Activated naive CD4-positive, alpha-beta T cell treated with anti-CD3 and anti-CD28 coated beads for 36 hours (primary cell): ENCODE measurements at regions not wholly inside any gene's neighbourhood (a gene's known extent, or its start where the extent isn't known, plus 50 kb on each side); places are given as distances from the start of the nearest gene placed in this dataset.
"Not testable (repeated sequence)": the region's sequence is repeated elsewhere in the genome, so short reads cannot be mapped to it uniquely, and the experiment has no call there.

ENCODE experiments used
- CTCF ChIA-PET: fragments of 350-600 bp; sonication (Branson Sonifier 250); formaldehyde crosslinking; loops from one replicate; lab custom pipeline; 2021; ENCODE audit warnings: antibody characterized with exemption; lab: Charles Lee
- DNase-seq: peaks from one replicate; pipeline ENCODE4 v3.0.0-alpha.2; 2020
- H3K27ac Mint-ChIP-seq: one replicate; pipeline ENCODE4 v1.8.0; 2021; ENCODE audit warnings: mild to moderate bottlenecking, mixed read lengths
- H3K27me3 Mint-ChIP-seq: one replicate; pipeline ENCODE4 v1.8.0; 2021; ENCODE audit warnings: low read depth, mixed read lengths
- H3K36me3 Mint-ChIP-seq: one replicate; pipeline ENCODE4 v1.8.0; 2021; ENCODE audit warnings: low read depth, mixed read lengths
- H3K4me1 Mint-ChIP-seq: one replicate; pipeline ENCODE4 v1.8.0; 2021; ENCODE audit warnings: low read depth, mixed read lengths
- H3K4me3 Mint-ChIP-seq: one replicate; pipeline ENCODE4 v1.8.0; 2021; ENCODE audit warnings: mild to moderate bottlenecking, moderate library complexity, mixed read lengths
- H3K9me3 Mint-ChIP-seq: one replicate; pipeline ENCODE4 v1.8.0; 2021; ENCODE audit warnings: mixed read lengths
- intact Hi-C: fragments of 100-400 bp; cut with micrococcal nuclease; formaldehyde crosslinking; loops from one replicate; pipeline ENCODE4 v1.15.1; 2023

DNA sequence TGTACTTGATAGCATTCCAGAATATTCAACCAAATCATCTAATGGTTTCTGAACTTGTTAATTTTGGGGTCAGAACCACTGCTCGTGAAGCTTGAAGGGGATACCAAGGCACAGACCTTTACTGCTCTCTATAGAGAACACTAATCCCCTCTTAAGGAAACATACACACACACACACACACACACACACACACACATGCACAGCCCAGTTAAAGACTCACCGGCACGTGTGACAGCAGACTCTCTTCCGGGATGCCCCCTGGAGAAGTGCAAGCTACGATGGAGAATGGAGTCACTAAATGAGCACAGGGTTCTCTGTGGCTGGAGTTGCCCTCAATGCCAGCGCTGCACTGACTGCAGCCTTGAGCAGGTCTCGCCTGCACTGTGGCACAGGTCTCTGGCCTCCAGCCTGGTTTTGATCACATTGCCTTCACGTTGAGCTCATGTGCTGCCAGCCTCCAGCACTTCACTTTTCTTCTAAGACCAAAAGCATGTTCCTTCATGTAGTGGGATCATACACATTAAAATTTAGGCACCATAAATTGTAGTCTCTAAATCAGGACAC, 300.8 kb downstream of the POM121L12 start:
- Mint-ChIP-seq H3K4me1 (no peaks in the 10 kb centered on the region), H3K9me3 (peaks cover 5% of the 10 kb centered on the region), H3K4me3 (no peak overlapping the region), H3K36me3 (no peaks in the 10 kb centered on the region), H3K27me3 (no peaks in the 10 kb centered on the region), H3K27ac (no peak overlapping the region)
- intact Hi-C loops: no loop called here
- DNase-seq: no peak
- CTCF ChIA-PET: no interaction called here

DNA sequence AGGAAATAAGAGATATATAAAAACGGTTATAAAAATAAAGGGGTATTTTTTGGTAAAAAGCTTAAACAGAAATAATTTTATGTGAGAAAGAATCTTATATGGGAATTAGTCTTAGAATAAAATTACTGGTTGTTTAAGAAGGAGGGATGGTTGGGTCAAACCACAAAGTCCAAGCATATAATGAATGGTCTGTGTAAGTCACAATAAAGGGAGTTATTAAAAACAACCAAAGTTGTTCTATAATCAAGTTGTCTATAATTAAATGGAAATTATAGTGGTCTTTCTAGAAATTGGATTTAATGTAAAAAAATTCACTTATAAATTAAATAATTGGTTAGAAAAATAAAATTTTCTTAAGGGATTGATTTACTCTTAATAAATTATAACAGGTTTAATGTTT, 304.8 kb downstream of the POM121L12 start:
- H3K27me3 Mint-ChIP-seq: no peaks in the 10 kb centered on the region
- intact Hi-C loops: no loop called here
- H3K27ac Mint-ChIP-seq: no peak overlapping the region
- CTCF ChIA-PET: no interaction called here
- H3K4me3 Mint-ChIP-seq: no peak overlapping the region
- H3K9me3 Mint-ChIP-seq: peaks cover 15% of the 10 kb centered on the region
- no peaks in the 10 kb centered on the region for H3K36me3 Mint-ChIP-seq
- H3K4me1 Mint-ChIP-seq: no peaks in the 10 kb centered on the region
- no peak for DNase-seq

DNA sequence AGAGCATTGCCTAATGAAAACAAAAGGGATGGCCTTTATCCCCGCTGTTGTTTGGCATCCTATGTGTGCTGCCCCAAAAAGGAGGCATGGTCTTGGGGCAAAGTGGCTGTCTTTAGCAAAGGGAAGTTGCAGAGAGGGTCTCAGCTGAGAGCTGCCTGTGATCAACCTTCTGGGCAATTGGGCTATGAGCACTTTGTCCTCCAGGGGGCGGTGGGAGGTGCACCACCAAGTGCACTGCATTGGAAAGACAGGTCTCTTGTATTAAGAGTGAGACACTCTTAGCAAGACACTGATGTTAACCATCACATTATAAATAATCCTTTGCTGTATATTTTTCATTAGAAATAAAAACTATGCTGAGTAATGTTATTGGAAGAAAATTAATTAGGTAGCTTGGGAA, 314.8 kb downstream of the POM121L12 start:
- intact Hi-C loops: no loop called here
- CTCF ChIA-PET: no interaction called here
- Mint-ChIP-seq H3K9me3 (peaks cover 12% of the 10 kb centered on the region), H3K27ac (no peak overlapping the region), H3K4me1 (no peaks in the 10 kb centered on the region), H3K4me3 (no peak overlapping the region), H3K27me3 (no peaks in the 10 kb centered on the region), H3K36me3 (no peaks in the 10 kb centered on the region)
- DNase-seq: peak; percentile 10

DNA sequence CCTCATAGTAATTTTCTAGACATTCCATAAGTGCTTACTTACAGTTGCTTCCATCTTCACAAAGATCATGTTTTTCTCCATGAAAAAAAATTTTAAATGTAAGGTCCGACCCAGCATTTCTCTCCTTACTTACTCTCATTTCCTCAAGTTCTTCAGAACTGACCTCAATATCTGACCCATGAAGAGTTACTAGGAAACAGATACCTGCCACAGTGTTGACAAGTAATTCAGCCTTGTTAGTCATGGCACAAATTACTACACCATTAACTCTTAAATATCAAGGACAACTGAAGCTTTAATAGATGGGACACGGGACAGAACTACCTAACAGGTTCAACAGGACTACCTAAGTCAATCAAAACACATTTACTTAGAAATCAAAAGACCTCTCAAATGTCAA, 316.2 kb downstream of the POM121L12 start:
- intact Hi-C loops: no loop called here
- CTCF ChIA-PET: no interaction called here
- no peaks in the 10 kb centered on the region for H3K36me3 Mint-ChIP-seq
- no peak overlapping the region for H3K4me3 Mint-ChIP-seq
- no peaks in the 10 kb centered on the region for H3K4me1 Mint-ChIP-seq
- H3K9me3 Mint-ChIP-seq: peaks cover 11% of the 10 kb centered on the region
- no peak overlapping the region for H3K27ac Mint-ChIP-seq
- no peak for DNase-seq
- no peaks in the 10 kb centered on the region for H3K27me3 Mint-ChIP-seq

DNA sequence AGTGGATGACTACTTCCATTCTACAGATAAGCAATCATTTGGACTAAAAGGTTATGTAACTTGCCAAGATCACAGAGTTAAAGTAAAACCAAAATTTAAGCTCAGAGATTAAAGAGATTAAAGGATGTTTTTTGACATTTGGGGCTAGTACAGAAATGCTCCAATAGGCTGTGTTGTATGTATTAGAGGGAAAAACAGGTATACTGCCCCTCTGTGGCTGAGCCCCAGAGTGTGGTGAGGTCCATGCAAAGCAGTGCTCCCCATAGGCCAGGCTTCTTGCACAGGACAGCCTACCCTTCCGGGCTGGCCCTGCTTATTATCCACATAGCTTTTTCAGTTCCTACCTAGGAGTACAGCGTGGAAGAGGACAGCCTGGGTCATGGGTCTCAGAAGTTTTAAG, 322.8 kb downstream of the POM121L12 start:
- DNase-seq: no peak
- H3K4me3 Mint-ChIP-seq: no peak overlapping the region
- no peaks in the 10 kb centered on the region for H3K4me1 Mint-ChIP-seq
- peaks cover 17% of the 10 kb centered on the region for H3K9me3 Mint-ChIP-seq
- no peaks in the 10 kb centered on the region for H3K27me3 Mint-ChIP-seq
- intact Hi-C loops: no loop called here
- CTCF ChIA-PET: no interaction called here
- no peak overlapping the region for H3K27ac Mint-ChIP-seq
- no peaks in the 10 kb centered on the region for H3K36me3 Mint-ChIP-seq

DNA sequence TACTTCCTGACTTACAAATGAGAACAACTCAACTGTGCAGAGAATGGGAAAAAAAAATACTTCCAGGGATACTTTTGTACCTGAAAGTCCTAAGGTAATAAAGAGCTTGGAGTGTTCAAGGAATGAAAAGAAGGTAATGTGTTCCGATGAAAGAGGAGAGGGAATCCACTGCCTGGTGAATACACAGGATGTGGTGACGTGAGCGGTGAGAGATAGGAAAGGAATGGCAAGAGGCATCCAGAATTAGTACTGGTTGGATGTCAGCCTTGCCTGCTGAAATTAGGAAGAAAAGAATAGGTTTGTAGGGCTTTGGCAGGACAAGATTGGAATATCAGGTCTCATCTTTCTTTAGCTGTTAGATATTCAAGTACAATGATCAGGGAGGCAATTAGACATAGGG, 347.7 kb downstream of the POM121L12 start:
- Mint-ChIP-seq H3K27me3 (no peaks in the 10 kb centered on the region), H3K9me3 (peaks cover 14% of the 10 kb centered on the region)
- CTCF ChIA-PET: interaction anchor here (0.6 kb wide), 1 partner anchor 146 kb away, joined by 3 read pairs; no protein-coding TSS in a partner anchor

DNA sequence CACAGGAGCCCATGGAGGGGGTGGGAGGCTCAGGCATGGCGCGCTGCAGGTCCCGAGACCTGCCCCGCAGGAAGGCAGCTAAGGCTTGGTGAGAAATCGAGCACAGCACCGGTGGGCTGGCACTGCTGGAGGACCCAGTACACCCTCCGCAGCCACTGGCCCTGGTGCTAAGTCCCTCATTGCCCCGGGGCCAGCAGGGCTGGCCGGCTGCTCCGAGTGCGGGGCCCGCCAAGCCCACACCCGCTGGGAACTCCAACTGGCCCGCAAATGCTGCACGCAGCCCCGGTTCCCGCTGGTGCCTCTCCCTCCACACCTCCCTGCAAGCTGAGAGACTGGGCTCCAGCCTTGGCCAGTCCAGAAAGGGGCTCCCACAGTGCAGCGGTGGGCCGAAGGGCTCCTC, 349.8 kb downstream of the POM121L12 start:
- intact Hi-C loops, CTCF ChIA-PET, DNase-seq, H3K36me3 Mint-ChIP-seq, H3K4me1 Mint-ChIP-seq, H3K27ac Mint-ChIP-seq, H3K4me3 Mint-ChIP-seq, H3K27me3 Mint-ChIP-seq: not testable (repeated sequence)
- H3K9me3 Mint-ChIP-seq: peaks cover 16% of the 10 kb centered on the region

More for the DNA sequence above, 347.7 kb downstream of the POM121L12 start:
- DNase-seq: no peak
- Mint-ChIP-seq H3K27ac (no peak overlapping the region), H3K36me3 (no peaks in the 10 kb centered on the region), H3K4me1 (no peaks in the 10 kb centered on the region), H3K4me3 (no peak overlapping the region)
- intact Hi-C loops: no loop called here

DNA sequence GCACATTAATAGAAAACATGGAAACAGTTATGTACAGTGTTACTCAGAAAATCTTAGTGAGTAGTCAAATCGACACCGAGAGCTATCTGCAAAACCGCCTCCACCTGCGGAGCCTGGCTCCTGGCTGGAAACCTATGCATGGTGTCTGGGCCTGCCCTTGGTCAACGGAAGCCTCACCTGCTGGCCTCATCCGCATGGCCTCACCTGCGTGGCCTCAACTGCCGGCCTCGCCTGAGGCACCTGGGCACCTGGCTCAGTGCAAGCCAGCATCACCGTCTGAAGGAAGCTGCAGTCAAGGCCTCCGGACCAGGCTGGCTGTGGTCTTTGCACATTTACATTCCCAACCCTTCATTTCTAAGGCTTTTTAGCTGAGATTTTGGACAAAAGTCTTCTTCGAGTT, 352.1 kb downstream of the POM121L12 start:
- H3K4me1 Mint-ChIP-seq: no peaks in the 10 kb centered on the region
- CTCF ChIA-PET: no interaction called here
- intact Hi-C loops: no loop called here

DNA sequence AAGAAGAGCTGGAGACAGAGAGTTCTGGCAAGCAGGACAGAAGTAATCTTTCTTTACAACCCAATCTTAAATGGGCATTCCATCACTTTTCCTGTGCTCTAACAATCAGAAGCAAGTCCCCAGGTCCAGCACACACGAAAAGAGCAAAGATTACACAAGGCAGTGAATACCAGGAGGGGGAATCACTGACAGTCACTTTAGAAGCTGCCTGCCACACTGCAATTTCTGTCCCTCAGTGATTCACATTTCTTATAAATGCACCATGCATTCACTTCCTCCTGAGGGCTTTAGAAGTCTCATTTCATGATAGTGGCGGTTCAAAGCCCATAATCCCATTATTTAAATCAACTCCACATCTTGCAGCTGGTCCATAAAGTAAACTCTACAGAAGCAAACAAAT, 362.5 kb downstream of the POM121L12 start:
- H3K27ac Mint-ChIP-seq: no peak overlapping the region
- no peak for DNase-seq
- no peaks in the 10 kb centered on the region for H3K36me3 Mint-ChIP-seq
- H3K9me3 Mint-ChIP-seq: peaks cover 6% of the 10 kb centered on the region
- CTCF ChIA-PET: no interaction called here
- H3K27me3 Mint-ChIP-seq: no peaks in the 10 kb centered on the region
- intact Hi-C loops: no loop called here
- no peak overlapping the region for H3K4me3 Mint-ChIP-seq
- H3K4me1 Mint-ChIP-seq: no peaks in the 10 kb centered on the region

More for the DNA sequence above, 352.1 kb downstream of the POM121L12 start:
- H3K27me3 Mint-ChIP-seq: no peaks in the 10 kb centered on the region
- no peak overlapping the region for H3K4me3 Mint-ChIP-seq
- no peak for DNase-seq
- no peaks in the 10 kb centered on the region for H3K36me3 Mint-ChIP-seq
- no peak overlapping the region for H3K27ac Mint-ChIP-seq
- H3K9me3 Mint-ChIP-seq: peaks cover 15% of the 10 kb centered on the region

DNA sequence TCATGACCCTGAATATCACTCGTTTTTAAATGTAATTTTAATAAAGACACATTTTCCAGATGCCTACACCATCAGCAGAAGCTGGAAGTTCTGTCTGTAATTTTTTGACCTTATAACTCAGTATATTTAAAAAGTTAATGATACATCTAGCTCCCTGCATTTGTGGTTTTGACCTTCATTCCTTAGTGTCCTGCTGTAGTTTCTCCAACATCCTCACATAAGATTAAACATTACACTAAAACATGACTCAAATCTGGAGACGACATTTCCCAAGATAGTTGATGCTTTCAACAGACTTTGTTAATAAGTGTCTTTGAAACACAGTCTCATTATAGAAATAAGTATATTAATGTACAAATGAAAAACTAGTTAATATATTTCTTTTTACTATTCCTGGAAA, 363.1 kb downstream of the POM121L12 start:
- CTCF ChIA-PET: no interaction called here
- no peaks in the 10 kb centered on the region for H3K4me1 Mint-ChIP-seq
- no peak overlapping the region for H3K4me3 Mint-ChIP-seq
- no peak for DNase-seq
- intact Hi-C loops: no loop called here
- H3K9me3 Mint-ChIP-seq: peaks cover 6% of the 10 kb centered on the region
- no peak overlapping the region for H3K27ac Mint-ChIP-seq
- H3K27me3 Mint-ChIP-seq: no peaks in the 10 kb centered on the region
- no peaks in the 10 kb centered on the region for H3K36me3 Mint-ChIP-seq

DNA sequence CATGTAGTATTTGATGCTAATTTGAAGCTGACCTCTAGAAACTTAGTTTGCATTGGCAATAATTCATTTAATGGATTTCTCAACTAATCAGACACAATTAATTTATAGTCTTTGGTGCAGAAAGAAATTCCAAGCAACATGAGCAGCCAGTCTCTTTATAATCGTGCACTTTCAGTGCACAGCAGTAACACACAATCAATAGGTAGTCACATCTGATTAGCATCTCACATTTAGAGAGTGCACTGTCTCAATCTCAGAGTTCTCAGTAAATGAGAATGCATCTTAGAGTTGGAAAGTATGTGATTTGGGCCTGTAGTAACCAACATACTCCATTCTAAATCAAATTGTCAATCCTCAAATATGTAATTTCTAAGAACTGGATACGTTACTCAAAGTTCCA, 377.6 kb downstream of the POM121L12 start:
- H3K4me3 Mint-ChIP-seq: no peak overlapping the region
- H3K27ac Mint-ChIP-seq: no peak overlapping the region
- H3K36me3 Mint-ChIP-seq: no peaks in the 10 kb centered on the region
- CTCF ChIA-PET: interaction anchor here (0.6 kb wide), 1 partner anchor 163 kb away, joined by 4 read pairs; no protein-coding TSS in a partner anchor
- no peaks in the 10 kb centered on the region for H3K27me3 Mint-ChIP-seq
- no peaks in the 10 kb centered on the region for H3K4me1 Mint-ChIP-seq
- H3K9me3 Mint-ChIP-seq: peaks cover 35% of the 10 kb centered on the region
- DNase-seq: no peak
- intact Hi-C loops: no loop called here

DNA sequence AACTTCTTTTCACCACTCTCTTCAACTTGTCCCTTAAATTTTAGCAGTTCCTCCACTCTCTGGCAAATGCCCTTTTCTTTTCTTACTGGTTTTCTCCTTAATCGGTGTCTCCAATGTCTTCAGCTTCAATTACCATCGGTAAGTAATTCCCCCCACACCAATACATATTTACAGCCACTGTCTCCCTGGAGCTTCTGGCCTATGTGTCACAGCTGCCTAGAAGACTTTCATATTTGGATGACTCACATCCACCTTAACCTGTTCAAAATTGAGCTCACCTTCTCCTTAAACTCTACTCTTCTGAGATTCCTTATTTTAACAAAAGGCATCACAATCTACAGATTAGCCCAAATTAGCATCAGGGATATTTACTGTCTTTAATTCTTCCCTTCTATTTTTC, 380.4 kb downstream of the POM121L12 start:
- H3K4me1 Mint-ChIP-seq: no peaks in the 10 kb centered on the region
- intact Hi-C loops: no loop called here
- no peak for DNase-seq
- H3K27me3 Mint-ChIP-seq: no peaks in the 10 kb centered on the region
- H3K4me3 Mint-ChIP-seq: no peak overlapping the region
- no peaks in the 10 kb centered on the region for H3K36me3 Mint-ChIP-seq
- H3K9me3 Mint-ChIP-seq: peaks cover 39% of the 10 kb centered on the region
- CTCF ChIA-PET: no interaction called here
- H3K27ac Mint-ChIP-seq: no peak overlapping the region

DNA sequence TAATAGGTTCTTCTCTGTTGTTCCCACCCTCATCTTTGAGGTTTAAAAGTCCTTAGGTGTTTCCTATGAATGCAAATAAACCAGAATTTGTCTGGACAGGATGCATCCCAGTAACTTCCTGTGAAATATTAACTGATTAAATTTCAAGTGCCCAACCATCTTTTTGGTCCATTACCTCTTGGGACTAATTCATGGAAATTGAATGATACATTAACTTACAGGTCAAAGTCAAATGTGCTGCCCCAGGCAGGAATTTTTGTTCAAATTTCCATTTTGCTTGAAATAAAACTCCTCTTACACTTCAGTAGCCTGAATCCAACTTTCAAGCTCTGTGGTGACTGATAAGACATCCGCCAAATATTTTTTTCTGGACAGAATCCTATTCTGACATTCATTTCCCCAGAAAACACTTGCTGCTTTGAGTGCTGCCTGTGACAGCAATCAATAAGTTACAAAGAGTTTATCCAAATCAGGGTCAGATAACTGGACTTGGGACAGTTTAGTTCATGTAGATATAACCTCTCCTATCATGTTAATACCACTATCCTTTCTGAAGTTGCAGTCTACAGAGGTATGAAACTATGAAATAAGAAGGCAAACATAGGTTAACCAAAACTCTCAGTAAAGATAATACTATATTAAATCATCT, 383.5 kb downstream of the POM121L12 start:
- Mint-ChIP-seq H3K27ac (no peak overlapping the region), H3K4me3 (no peak overlapping the region), H3K9me3 (peaks cover 30% of the 10 kb centered on the region), H3K27me3 (no peaks in the 10 kb centered on the region), H3K36me3 (no peaks in the 10 kb centered on the region), H3K4me1 (no peaks in the 10 kb centered on the region)
- intact Hi-C loops: no loop called here
- CTCF ChIA-PET: no interaction called here
- no peak for DNase-seq
